H1 (cell line): ENCODE measurements at regions not wholly inside any gene's neighbourhood (a gene's known extent, or its start where the extent isn't known, plus 50 kb on each side); places are given as distances from the start of the nearest gene placed in this dataset.

Source experiments
- BRCA1 ChIP-seq: IDR thresholded peaks from 2 replicates; pipeline ENCODE4 v1.6.1; 2012; ENCODE audit warnings: low read depth, low read length, improper control_type of control experiment
- CHD2 ChIP-seq: IDR thresholded peaks from 2 replicates; pipeline ENCODE4 v1.6.1; 2012; ENCODE audit warnings: low read length, improper control_type of control experiment
- CHD7 ChIP-seq: fragments of 300-600 bp; sonication (generic); IDR thresholded peaks from 2 replicates; pipeline ENCODE4 v1.7.1; 2012; ENCODE audit warnings: low read length, moderate library complexity, mild to moderate bottlenecking, inconsistent platforms; ENCODE audit not compliant: insufficient replicate concordance
- E2F6 ChIP-seq: IDR thresholded peaks from 2 replicates; pipeline ENCODE4 v1.6.1; 2012; ENCODE audit warnings: inconsistent platforms
- EGR1 ChIP-seq: IDR thresholded peaks from 2 replicates; pipeline ENCODE4 v1.6.1; 2011; ENCODE audit warnings: low read depth, low read length, borderline replicate concordance
- SAP30 ChIP-seq: fragments of 300-600 bp; sonication (generic); IDR thresholded peaks from 2 replicates; pipeline ENCODE4 v1.7.1; 2012; ENCODE audit warnings: low read length, moderate library complexity, mild to moderate bottlenecking, inconsistent platforms; ENCODE audit not compliant: insufficient read depth, insufficient replicate concordance
- SIN3A ChIP-seq, 2 experiments: IDR thresholded peaks in 1 of 2; conservative IDR thresholded peaks in 1 of 2; 2 replicates each; pipeline ENCODE4 v1.6.1; 2011 to 2012; ENCODE audit warnings: low read length in 2 of 2, improper control_type of control experiment in 1 of 2, low read depth in 1 of 2, mild to moderate bottlenecking in 1 of 2
- SP2 ChIP-seq: IDR thresholded peaks from 2 replicates; pipeline ENCODE4 v1.6.1; 2012; ENCODE audit warnings: mild to moderate bottlenecking, low read length, inconsistent platforms
- SRF ChIP-seq: IDR thresholded peaks from 2 replicates; pipeline ENCODE4 v1.6.1; 2011; ENCODE audit warnings: mild to moderate bottlenecking, low read depth, low read length, moderate library complexity
- SUZ12 ChIP-seq: fragments of 200-600 bp; sonication (generic); IDR thresholded peaks from 2 replicates; pipeline ENCODE4 v1.6.1; 2012; ENCODE audit warnings: mild to moderate bottlenecking, inconsistent platforms, low read length, moderate library complexity, mixed read lengths
- TAF7 ChIP-seq: optimal IDR thresholded peaks from 2 replicates; pipeline ENCODE3; 2011; ENCODE audit warnings: low read depth, mild to moderate bottlenecking, inconsistent platforms, low read length, moderate library complexity, borderline replicate concordance

GRCh38 chr4:17065821-17066220 is 167.4 kb upstream of the LDB2 start (continued):
- TF ChIP-seq CHD7 = no peak
- no peak for TF ChIP-seq SUZ12
- no peak for TF ChIP-seq SIN3A (conservative IDR thresholded peaks at IDR 0.05 in 1 of 2, IDR thresholded peaks at IDR 0.05 in 1 of 2; ENCODE audit: low read depth in 1 of 2, low read length in 2 of 2)
- TF ChIP-seq EGR1 = no peak
- TF ChIP-seq CHD2 = no peak
- TF ChIP-seq SRF = no peak
- no peak for TF ChIP-seq SP2
- no peak for TF ChIP-seq BRCA1
- no peak for TF ChIP-seq SAP30
- no peak for TF ChIP-seq E2F6
- TF ChIP-seq TAF7 = no peak
